HFFc6 (cell line): ENCODE measurements at regions not wholly inside any gene's neighbourhood (a gene's known extent, or its start where the extent isn't known, plus 50 kb on each side); places are given as distances from the start of the nearest gene placed in this dataset.

ENCODE experiments used
- DNase-seq: peaks from one replicate; pipeline ENCODE4 v3.0.0-alpha.2; 2018
- H3K27ac Mint-ChIP-seq: 2 replicates; pipeline ENCODE4 v1.8.0; 2020; ENCODE audit warnings: mild to moderate bottlenecking, mixed read lengths
- H3K27me3 Mint-ChIP-seq: 2 replicates; pipeline ENCODE4 v1.8.0; 2021; ENCODE audit warnings: mild to moderate bottlenecking, moderate library complexity, mixed read lengths; ENCODE audit not compliant: insufficient read depth
- H3K36me3 Mint-ChIP-seq: 2 replicates; pipeline ENCODE4 v1.8.0; 2021; ENCODE audit warnings: low read depth, mixed read lengths
- H3K4me1 Mint-ChIP-seq: 2 replicates; pipeline ENCODE4 v1.8.0; 2020; ENCODE audit warnings: low read depth, mixed read lengths
- H3K4me3 Mint-ChIP-seq: 2 replicates; pipeline ENCODE4 v1.8.0; 2020; ENCODE audit warnings: mild to moderate bottlenecking, moderate library complexity, mixed read lengths
- H3K9me3 Mint-ChIP-seq: 2 replicates; pipeline ENCODE4 v1.8.0; 2020; ENCODE audit warnings: mild to moderate bottlenecking, mixed read lengths
- CTCF ChIP-seq: fragments of 200-600 bp; sonication (generic); IDR thresholded peaks from 2 replicates; pipeline ENCODE4 v1.5.0; 2021; ENCODE audit warnings: antibody characterized with exemption, mild to moderate bottlenecking

GRCh38 chr2:74764429-74765272 lies 69.3 kb upstream of the HK2 start:
- Mint-ChIP-seq H3K27me3 (no peaks in the 10 kb centered on the region), H3K27ac (no peak overlapping the region), H3K9me3 (no peaks in the 10 kb centered on the region), H3K4me1 (peaks cover 62% of the 10 kb centered on the region), H3K4me3 (no peak overlapping the region), H3K36me3 (no peaks in the 10 kb centered on the region)
- DNase-seq: no peak
- no peak for TF ChIP-seq CTCF

DNA sequence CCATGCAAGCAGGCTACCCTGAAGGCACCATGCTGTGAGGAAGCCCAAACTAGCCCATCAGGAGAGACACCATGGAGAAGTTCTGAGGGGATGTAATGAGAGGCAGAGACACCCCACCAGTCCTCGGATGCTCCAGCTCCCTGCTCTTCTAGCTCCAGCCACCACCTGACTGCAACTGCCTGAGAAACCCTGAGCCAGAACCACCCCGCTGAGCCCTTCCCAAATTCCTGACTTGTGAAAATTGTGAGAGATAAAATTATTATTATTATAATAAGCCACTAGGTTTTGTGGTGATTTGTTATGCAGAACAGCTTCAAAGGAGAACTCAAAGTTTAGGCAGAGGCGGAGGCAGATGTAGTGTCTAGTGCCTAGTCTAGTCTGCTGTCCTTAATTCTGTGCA lies 67.1 kb upstream of the HK2 start:
- no peak for DNase-seq
- Mint-ChIP-seq H3K4me1 (peaks cover 49% of the 10 kb centered on the region), H3K4me3 (no peak overlapping the region), H3K36me3 (no peaks in the 10 kb centered on the region), H3K9me3 (no peaks in the 10 kb centered on the region), H3K27ac (no peak overlapping the region), H3K27me3 (no peaks in the 10 kb centered on the region)
- TF ChIP-seq CTCF: no peak

GRCh38 chr2:74767618-74768017 lies 66.3 kb upstream of the HK2 start:
- H3K4me3 Mint-ChIP-seq: peak overlapping the region; percentile 58
- DNase-seq: no peak
- H3K27ac Mint-ChIP-seq: peak overlapping the region; percentile 76
- no peak for TF ChIP-seq CTCF
- H3K9me3 Mint-ChIP-seq: no peaks in the 10 kb centered on the region
- H3K4me1 Mint-ChIP-seq: peaks cover 57% of the 10 kb centered on the region
- H3K27me3 Mint-ChIP-seq: no peaks in the 10 kb centered on the region
- H3K36me3 Mint-ChIP-seq: no peaks in the 10 kb centered on the region

DNA sequence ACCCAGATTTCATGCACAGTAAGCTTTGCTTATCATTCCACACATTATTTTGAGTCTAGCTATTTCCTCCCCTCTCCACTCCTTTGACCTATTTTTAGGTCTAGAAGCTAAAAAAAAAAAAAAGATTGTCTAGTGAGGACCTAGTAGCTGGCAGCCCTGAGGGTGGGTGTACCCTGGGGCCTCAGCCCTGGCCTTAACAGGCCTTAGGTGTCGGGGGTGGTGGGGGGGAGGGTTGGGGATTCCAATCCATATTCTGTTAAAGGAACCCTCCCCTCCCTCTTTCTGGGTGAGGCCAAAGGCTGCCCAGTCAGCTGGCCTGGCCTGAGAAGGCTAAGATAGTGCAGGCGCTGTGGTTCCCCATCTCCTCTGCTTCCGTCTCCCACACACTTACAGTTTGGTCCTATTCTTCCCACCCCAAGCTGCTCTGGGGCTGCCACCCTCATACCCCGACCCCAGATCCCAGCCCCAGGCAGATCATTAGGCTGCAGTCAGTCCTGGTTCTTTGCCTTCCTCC lies 65.5 kb upstream of the HK2 start:
- Mint-ChIP-seq H3K36me3 (no peaks in the 10 kb centered on the region), H3K4me1 (peaks cover 60% of the 10 kb centered on the region), H3K27ac (peak overlapping the region; percentile 76), H3K27me3 (no peaks in the 10 kb centered on the region), H3K4me3 (peak overlapping the region; percentile 4), H3K9me3 (no peaks in the 10 kb centered on the region)
- no peak for TF ChIP-seq CTCF
- peak; percentile 39 for DNase-seq

DNA sequence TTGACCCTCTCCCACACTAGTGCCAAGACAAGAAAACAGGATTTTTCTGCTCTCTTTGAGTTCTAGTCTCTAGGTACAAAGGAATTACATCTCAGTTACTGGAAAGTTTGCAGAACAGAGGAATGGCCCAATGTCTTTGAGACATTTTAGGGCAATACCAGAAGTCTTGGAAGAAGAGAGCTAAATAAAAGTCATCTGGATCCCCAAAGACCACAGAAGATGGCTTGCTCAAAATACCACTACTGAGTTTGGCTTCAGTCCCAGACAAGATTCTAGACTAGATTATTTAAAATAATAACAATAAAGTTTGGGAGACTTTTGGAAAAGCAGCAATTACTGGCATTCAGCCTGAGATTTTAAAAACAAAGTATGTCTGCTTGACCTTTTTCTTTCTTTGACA lies 61.9 kb upstream of the HK2 start:
- Mint-ChIP-seq H3K4me3 (no peak overlapping the region), H3K27me3 (peaks cover under 1% of the 10 kb centered on the region; the same call in 1 of the 2 replicates), H3K4me1 (peaks cover 40% of the 10 kb centered on the region), H3K36me3 (no peaks in the 10 kb centered on the region), H3K27ac (no peak overlapping the region), H3K9me3 (no peaks in the 10 kb centered on the region)
- TF ChIP-seq CTCF: no peak
- DNase-seq: no peak
